Adipose tissue (tissue), 3 donors: ENCODE measurements at regions not wholly inside any gene's neighbourhood (a gene's known extent, or its start where the extent isn't known, plus 50 kb on each side); places are given as distances from the start of the nearest gene placed in this dataset.

Experiments used
- H3K27ac ChIP-seq: one replicate; pipeline ENCODE4 v1.5.1; 2013; ENCODE audit warnings: low read depth, low read length
- WGBS, 3 donors: extraction: QIAGEN DNeasy Blood & Tissue Kit; methylation state at CpG; one replicate each; pipeline ENCODE4 v1.1.7; 2013; 5-methylcytosine and 5-hydroxymethylcytosine counted together
- donor health status: healthy with polysubstance abuse.
- donor health status: Bipolar disorder and iron deficiency.
- donor health status: healthy.

DNA sequence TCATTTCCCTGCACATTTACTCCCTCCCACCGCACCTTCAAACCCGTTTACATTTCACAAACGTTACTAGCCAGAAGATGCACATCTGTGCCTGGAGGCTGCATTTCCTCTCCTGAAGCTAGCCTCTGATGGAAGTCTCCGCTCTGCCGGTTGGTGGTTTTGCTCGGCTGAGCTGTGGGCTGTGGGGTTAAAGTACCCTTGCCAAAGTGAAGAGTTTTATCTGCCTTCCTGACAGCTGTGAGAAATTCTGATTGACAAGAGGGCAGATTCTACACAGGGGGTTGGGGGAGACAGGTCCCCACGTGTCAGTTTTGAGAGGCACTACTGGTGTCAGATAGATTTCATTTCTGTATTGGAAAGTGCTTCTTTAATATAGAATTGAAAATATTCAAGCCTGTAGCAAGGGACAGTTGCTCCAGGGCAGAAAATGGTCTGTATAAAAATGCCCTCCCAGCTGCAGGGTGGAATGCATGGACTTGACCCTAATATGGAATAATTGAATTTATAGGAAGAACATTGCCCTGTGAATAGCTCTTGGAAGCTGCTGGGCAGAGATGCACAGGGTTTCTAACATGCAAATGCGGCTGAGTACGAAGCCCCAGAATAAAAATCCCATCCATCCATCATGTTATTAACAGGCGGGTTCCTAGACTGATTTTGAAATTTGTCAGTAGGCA, 201.1 kb upstream of the RGMA start:
- no peak overlapping the region for H3K27ac ChIP-seq
- WGBS, 3 donors, result 48 to 68% (median 63%) methylated on average over 10 of the region's 10 CpGs

DNA sequence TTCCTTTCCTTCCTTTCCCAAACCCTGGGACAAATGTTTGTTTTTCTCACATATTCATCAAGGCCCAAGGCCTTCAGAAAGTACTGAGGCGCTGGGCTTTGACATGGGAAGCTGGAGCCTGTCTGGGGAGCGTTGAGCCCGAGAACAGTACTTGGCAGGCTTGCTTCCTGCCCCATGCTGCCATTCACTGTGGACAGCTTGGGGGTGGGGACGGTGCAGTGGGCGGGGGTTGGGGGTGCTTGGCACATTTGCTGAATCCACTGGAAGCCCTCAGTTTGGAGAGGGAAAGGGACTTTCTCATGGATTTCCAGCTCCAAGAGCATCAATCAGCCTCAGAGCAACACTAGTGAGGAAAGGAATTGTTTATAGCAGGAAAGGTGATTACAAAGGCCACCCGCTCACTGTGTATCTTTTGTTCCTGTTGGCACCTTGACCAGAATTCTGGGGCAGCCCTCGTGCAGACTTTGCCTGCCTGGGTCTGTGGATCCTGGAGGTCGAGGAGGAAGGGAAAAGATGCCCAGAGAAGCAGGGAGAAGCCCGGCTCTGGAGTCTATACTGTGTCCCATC, 199.8 kb upstream of the RGMA start:
- no peak overlapping the region for H3K27ac ChIP-seq
- 41 to 60% (median 58%) methylated on average over 9 of the region's 9 CpGs for WGBS, 3 donors

DNA sequence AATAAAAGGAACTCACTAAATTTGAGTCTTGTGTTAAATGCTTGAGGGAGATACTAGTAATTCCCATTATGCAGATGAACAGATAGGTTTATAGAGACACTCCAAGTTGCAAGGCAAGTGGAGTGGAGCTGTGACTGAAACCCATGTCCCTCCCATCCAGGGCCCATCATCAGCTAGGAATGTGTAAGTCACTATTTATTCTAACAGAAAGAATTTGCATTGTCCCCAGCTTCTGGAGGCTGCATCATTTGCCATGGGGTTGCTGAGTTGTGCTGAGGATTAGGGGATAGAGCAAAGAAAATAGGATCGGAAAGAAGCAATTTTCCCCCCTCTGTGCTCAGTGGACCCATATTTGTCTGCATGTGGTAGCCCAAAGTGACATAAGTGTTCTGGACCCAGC, 197.4 kb upstream of the RGMA start:
- WGBS, 3 donors, result 89 to 100% (median 98%) methylated on average over 1 of the region's 1 CpG
- H3K27ac ChIP-seq, result no peak overlapping the region

DNA sequence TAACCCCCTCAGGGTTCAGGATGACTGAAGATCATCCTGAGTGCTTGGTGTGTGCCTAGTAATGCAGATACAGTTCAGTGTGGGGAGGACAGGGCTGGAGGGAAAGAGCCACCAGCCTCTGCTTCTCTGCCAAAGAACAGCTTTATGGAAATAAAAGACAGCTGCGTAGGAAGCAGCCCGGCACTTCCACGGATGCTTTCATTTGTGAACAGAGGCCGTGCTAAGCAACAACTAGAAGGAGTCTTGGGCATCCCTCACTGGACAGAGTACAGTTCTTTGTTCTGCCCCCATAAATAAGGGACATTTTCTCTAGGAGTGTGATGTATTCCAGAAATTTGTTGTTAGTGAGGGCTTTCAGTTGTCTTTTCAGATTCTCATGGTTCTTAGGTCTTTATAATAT, 194.8 kb upstream of the RGMA start:
- no peak overlapping the region for H3K27ac ChIP-seq
- WGBS, 3 donors, result 59 to 70% (median 61%) methylated on average over 4 of the region's 4 CpGs

DNA sequence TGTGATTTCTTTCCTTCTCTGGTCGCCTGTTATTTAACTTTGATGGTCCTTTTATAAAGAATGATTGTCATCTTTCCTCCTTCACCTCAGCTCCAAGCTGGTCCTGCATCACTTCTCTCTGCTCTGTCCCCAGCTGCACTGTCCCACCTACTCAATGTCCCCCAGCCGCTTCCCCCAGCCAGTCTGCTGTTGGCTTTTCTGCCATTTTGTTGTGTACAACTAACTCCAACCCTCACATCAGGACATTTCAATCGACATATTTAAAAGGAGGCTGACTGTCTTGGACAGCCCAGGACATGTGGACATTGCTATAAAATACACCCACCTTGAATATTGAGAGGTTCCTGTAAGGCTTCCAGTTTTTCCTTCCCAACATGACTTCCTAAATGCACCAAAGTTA, 193.8 kb upstream of the RGMA start:
- 88 to 95% (median 95%) methylated on average over 3 of the region's 3 CpGs for WGBS, 3 donors
- no peak overlapping the region for H3K27ac ChIP-seq

DNA sequence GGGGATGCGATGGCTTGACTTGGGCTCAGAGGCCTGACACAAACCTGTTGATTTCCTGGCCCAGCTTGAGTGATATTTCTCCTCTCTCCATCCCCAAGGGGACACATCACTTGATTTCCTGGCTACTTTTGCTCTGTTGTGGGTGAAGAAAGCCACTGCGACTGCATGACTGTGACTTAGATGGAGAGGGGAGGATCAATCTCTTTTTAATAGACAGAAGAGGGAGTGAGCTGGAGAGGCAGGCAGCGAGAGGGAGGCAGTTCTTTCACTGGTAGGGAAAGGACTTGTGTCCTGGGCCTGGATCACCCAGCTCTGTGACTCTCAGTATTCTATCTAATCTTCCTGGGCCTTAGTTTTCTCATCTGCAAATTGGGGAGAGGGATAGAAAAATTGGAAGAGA, 189.8 kb upstream of the RGMA start:
- no peak overlapping the region for H3K27ac ChIP-seq
- 88 to 98% (median 95%) methylated on average over 3 of the region's 3 CpGs for WGBS, 3 donors

DNA sequence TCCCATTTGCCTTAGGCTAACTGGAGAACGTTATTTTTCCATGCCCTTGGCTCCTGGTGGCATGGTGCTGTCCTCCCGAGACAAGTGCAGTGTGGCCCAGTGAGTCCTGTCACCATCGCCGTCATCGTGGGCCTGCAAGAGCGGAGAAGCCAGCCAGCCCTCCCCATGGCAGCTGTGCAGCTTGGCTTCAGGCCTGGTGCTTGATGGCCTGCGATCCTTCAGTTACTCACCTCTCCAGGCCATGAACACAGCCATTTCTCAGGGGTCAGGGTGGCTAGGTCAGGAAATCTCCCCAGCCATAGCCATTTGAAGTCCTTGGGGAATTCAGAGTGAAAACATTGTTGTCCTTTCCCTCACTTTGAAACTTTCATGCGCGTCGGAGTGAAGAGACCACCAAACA, 189.0 kb upstream of the RGMA start:
- H3K27ac ChIP-seq, result no peak overlapping the region
- 89 to 92% (median 91%) methylated on average over 10 of the region's 10 CpGs for WGBS, 3 donors

DNA sequence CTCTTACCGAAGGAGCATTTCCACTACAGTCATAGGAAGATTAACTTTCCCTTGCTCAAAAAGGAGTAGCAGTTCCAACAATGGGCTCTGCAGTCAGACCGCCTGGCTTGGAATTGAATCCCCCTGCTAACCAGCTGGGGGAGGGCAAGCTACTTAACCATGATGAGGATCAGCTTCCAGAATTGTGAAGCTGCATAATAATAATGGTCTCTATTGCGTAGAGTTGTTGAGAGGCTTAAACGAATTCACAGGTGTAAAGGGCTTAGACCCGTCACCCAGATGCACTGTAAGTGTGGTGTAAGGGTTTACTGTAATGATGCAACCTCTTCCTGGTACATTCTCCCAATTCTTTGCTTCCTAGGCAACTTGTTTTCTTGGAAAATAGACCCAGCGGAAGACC, 185.2 kb upstream of the RGMA start:
- no peak overlapping the region for H3K27ac ChIP-seq
- 77 to 85% (median 81%) methylated on average over 6 of the region's 6 CpGs for WGBS, 3 donors

DNA sequence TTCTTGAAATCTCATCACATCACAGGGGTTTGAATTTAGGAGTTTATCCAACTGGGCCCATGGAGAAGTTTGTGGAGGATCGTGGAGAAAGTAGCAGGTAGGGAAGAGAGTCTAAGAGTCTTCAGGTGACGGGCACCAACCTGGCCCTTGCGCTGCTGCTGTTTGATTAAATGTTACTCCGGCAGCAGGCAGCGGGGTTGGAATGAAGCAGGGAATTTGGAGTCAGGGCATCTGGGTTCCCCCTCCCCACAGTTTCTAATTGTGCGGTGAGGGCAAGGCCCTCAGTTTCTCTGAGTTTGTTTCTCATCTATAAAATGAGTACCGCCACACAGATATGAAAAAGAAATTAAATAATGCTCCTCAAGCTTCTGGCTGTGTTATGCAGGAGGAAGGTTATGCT, 182.9 kb upstream of the RGMA start:
- WGBS, 3 donors, result 97% methylated on average over 7 of the region's 7 CpGs

DNA sequence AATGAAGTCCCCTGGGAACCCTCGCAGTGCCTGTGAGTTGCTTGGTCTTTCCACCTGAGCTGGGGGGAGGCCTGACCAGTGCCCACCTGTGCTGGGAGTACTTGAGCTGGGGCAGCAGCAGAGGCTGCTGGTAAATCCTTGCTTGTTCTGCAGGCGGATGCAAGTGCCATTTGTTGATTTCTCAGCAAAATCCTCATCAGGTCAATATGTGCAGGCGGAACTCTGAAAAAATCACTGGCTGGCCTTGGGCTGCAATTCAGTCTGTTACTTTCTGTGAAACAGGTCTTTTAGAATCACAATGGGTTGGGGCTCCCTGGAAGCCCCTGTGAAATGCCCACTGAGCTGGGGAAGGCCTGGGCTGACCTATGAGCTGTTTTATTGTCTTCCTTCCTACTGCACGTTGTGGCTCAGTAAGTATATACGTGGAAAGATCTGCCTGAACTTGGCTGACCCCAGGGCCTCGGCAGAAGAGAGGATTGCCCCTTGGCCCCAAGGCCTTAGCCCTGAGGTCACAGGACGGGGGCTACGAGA, 182.0 kb upstream of the RGMA start:
- 66 to 72% (median 71%) methylated on average over 8 of the region's 8 CpGs for WGBS, 3 donors
- no peak overlapping the region for H3K27ac ChIP-seq

More for the DNA sequence above, 182.9 kb upstream of the RGMA start:
- H3K27ac ChIP-seq, result no peak overlapping the region

DNA sequence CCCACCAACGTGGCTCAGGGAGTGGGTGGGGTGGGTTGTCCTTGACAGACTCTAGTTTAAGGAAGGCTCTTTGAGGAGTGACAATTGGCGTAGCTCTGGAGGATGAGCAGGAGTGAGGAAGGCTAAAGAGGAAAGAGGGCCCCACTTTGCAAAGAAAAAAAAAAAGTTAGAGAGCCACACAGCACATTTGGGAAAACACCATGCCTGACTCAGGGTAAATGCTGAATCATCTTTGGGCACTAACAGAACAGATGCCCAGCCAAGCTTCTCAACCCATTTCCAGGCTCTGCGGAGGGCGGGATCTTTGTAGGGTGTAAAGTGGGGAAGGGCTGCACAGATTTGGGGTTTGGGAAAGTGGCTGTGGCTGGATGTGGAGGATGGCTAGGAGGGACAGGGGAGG, 179.1 kb upstream of the RGMA start:
- no peak overlapping the region for H3K27ac ChIP-seq
- 91 to 94% (median 93%) methylated on average over 4 of the region's 4 CpGs for WGBS, 3 donors

DNA sequence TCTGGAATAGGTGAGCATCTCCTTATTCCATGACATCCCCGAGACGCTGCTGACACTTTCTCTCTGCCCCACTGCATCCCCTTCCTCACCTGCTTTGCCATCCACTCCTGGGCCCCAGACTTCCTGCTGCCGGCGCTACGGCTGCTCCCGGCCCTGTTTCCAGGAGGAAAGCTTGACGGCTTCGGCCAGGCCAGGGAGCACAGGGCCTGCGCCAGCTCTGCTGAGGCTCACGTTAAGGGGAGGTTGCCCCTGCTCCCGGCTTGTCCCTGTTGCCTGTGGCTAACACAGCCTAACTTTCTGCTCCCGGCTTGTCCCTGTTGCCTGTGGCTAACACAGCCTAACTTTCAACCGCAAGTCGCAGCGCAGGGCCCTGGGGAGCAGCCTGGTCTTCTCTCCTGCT, 177.3 kb upstream of the RGMA start:
- H3K27ac ChIP-seq, result no peak overlapping the region
- WGBS, 3 donors, result 84 to 93% (median 88%) methylated on average over 15 of the region's 15 CpGs

DNA sequence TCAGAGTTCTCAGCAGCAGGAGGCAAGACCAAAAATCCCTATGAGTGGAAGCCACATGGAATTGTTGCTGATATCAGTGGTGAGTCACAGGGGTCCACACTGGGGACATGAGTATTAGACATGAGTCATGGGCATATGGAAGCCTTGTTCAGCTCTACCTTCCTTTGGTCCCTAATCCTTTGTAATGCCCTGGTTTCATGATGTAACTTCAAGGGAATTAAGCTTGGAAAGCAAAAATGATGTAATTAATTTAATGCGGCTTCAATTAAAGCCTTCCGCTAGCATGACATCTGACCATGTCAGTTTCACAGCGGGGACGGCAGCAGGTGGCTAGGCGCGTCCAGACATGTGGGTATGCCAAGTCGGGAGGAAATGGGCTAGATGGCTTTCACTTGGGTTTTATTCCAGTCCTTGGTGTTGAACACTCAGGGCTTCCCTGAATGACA, 176.1 kb upstream of the RGMA start:
- WGBS, 3 donors, result 82 to 90% (median 85%) methylated on average over 7 of the region's 7 CpGs
- H3K27ac ChIP-seq, result no peak overlapping the region

DNA sequence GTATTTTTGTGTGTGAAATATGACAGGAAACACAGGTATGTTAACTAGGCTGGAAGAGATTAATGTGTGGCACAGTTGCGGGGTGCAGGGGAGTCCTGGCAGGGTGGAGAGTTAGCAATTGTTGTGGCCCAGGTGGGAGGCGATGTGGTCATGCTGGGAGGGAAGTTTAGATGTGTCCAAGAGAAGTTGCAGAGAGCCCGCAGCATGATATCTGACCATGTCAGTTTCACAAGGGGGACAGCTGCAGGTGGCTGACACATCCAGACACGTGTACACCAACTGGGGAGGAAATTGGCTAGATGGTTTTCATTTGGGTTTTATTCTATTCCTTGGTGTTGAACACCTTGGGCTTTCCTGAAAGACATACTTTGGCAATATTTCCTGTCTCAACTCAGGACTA, 172.8 kb upstream of the RGMA start:
- H3K27ac ChIP-seq, result no peak overlapping the region
- 76 to 90% (median 79%) methylated on average over 4 of the region's 4 CpGs for WGBS, 3 donors

DNA sequence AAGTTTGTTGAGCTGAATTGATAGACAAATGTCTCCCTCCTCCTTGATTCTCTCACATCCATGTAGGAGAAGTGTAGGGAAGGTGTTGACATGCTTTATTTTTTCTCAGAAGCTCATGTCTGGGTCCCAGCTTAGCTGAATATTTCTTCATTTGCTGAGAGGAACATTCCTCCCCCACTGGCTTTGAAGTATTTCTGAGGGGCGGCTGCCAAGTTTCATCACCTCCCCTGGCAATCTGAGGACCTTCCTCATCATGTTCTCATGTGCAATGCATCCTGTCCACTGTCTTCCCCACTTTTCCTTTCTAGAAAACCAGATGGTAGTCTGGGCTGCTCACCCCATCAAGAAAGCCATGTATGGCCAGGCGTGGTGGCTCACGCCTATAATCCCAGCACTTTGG, 168.9 kb upstream of the RGMA start:
- H3K27ac ChIP-seq, result no peak overlapping the region
- WGBS, 3 donors, result 76 to 97% (median 82%) methylated on average over 3 of the region's 3 CpGs

DNA sequence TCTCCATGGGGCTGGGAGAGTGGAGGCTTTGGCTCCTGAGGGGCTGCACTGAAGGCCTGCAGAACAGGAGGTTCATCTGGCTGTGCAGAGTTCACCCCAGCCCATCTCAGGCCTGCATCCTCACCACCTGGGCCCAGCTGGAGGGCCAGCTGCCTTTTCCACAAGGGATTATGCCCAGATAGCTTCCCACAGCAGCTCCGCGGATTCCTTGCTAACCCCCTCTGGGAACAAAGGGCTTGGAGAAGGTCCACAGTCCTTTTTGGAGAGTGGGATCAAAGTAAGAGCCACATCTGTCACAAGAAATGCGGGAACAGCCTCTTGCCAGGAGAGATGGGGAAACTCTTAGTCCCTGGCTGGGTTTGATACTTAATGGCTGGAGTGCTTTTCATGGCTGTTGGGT, 164.7 kb upstream of the RGMA start:
- no peak overlapping the region for H3K27ac ChIP-seq
- 64 to 91% (median 83%) methylated on average over 3 of the region's 3 CpGs for WGBS, 3 donors

DNA sequence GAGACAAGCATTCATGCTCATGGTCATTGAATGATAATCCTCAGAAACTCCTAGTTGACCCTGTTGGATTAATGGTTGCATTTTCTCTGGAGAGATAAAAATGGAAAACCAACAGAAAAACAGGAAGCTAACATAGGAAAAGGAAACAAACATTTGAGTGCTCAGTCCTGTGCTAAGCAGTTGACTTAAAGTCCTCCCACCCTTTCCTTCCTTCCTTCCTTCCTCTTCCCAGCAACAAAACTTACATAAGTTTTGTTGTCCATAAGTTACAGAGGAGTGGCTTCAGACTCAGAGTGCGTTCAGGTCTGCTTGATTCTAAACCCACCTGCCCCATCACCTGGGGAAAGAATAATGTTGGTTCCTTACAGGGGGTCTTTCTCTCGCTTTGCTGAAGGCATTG, 163.8 kb upstream of the RGMA start:
- WGBS, 3 donors, result 61 to 91% (median 61%) methylated on average over 2 of the region's 2 CpGs

DNA sequence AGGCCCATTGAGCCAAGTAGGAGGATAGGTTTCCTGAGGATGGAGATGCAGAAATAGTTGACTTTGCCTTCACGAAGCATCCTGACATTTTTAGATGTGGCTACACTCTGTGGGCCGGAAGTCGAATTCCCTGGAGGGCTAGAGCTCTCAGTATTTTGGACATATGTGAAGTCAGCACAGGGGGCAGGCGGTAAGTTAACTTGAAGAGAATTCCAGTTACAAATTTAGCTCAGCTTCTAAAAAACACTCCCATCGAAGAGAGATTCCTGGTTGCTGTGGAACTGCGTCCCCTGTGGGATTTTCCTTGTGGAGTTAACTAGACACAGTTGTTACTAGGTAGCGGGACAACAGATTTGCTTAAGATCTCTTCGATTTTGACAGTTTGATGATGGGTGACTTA, 161.9 kb upstream of the RGMA start:
- no peak overlapping the region for H3K27ac ChIP-seq
- 61 to 76% (median 66%) methylated on average over 8 of the region's 8 CpGs for WGBS, 3 donors

More for the DNA sequence above, 163.8 kb upstream of the RGMA start:
- H3K27ac ChIP-seq, result no peak overlapping the region

DNA sequence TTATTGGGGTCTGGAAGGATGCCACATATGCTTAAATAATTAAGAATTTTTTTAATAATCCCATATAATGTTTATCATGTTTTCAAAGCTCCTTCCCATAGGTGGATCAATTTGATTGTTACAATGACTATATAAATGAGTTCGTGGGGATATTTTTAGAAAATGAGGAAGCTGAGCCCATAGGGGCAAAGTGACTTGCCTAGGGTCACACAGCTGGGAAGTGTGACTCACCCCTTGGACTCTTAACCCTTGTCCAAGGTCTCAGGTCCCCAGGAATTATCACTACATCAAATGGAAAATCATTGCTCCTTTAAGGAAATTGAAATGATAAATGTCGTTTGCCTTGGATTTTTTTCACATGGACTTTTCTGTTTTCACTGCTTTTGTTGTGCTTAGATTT, 161.2 kb upstream of the RGMA start:
- 38 to 58% (median 46%) methylated on average over 2 of the region's 2 CpGs for WGBS, 3 donors
- H3K27ac ChIP-seq, result no peak overlapping the region

DNA sequence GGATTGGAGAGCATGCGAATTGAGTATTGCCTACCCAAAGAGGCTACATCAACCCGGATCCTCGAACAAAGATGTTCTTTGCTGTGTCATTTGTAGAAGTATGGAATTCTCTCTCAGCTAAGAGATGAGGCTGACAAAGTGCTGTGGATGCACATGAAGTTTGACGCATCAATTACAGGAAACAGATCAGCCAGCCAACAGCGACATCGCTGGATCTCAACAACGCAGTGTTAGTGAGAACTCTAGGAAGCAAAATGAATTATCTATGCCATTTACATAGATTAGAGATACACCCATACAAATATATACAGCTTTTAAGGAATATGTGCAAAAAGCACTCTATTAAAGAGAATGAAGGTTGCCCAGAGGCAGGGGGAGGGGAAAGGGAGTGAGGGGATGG, 160.6 kb upstream of the RGMA start:
- H3K27ac ChIP-seq, result no peak overlapping the region
- WGBS, 3 donors, result 63 to 84% (median 74%) methylated on average over 7 of the region's 7 CpGs
